ENCODE measurements at regions not wholly inside any gene's neighbourhood (a gene's known extent, or its start where the extent isn't known, plus 50 kb on each side); places are given as distances from the start of the nearest gene placed in this dataset.

DNA sequence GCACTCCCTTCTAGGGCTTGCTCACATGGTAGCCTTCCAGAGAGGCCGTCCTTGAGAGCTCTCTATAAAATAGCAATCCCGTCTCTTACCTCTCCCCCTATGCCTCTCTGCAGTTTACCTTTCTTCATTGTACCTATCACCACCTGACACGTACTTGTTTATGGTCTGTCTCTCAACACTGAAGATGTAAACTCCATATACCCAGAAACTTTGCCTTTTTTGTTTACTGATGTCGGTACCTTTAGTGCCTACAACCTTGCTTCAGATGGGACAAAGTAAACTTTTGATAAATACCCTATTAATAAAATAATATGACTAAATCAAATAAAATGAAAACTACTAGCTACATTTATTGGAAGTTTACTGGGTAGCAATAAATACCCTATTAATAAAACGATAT is 220.6 kb downstream of the GPAM start:
- H3K27me3 ChIP-seq (replicated peaks in 1 of 4; ENCODE audit: control extremely low read depth in 1 of 4, control insufficient read depth in 3 of 4, insufficient read depth in 4 of 4, low read length in 3 of 4), result no peaks in the 10 kb centered on the region
- Mint-ChIP-seq H3K9me3 (ENCODE audit: insufficient read depth) (no peaks in the 10 kb centered on the region), H3K27me3 (no peaks in the 10 kb centered on the region), H3K27ac (no peak overlapping the region), H3K4me3 (no peak overlapping the region), H3K4me1 (no peaks in the 10 kb centered on the region)
- H3K4me1 ChIP-seq (ENCODE audit: control insufficient read depth in 2 of 2, insufficient read depth in 2 of 2, low read length in 2 of 2), result no peaks in the 10 kb centered on the region
- CTCF ChIA-PET, result no interaction called here
- H3K79me2 ChIP-seq (ENCODE audit: control insufficient read depth, insufficient read depth, low read length), result no peaks in the 10 kb centered on the region
- TF ChIP-seq EZH2 (IDR thresholded peaks at IDR 0.05; ENCODE audit: borderline replicate concordance, insufficient read depth, low read depth, low read length, poor library complexity, severe bottlenecking), result no peak
- TF ChIP-seq, protein P1, sequence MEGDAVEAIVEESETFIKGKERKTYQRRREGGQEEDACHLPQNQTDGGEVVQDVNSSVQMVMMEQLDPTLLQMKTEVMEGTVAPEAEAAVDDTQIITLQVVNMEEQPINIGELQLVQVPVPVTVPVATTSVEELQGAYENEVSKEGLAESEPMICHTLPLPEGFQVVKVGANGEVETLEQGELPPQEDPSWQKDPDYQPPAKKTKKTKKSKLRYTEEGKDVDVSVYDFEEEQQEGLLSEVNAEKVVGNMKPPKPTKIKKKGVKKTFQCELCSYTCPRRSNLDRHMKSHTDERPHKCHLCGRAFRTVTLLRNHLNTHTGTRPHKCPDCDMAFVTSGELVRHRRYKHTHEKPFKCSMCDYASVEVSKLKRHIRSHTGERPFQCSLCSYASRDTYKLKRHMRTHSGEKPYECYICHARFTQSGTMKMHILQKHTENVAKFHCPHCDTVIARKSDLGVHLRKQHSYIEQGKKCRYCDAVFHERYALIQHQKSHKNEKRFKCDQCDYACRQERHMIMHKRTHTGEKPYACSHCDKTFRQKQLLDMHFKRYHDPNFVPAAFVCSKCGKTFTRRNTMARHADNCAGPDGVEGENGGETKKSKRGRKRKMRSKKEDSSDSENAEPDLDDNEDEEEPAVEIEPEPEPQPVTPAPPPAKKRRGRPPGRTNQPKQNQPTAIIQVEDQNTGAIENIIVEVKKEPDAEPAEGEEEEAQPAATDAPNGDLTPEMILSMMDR (IDR thresholded peaks at IDR 0.05), result no peak
- peaks cover 0 to 1% (median 0%) of the 10 kb centered on the region in 3 donors for H3K9me3 ChIP-seq (ENCODE audit: control extremely low read depth in 1 of 3, control insufficient read depth in 2 of 3, insufficient read depth in 1 of 3, low read length in 2 of 3)
- H2AFZ ChIP-seq (ENCODE audit: insufficient read depth, low read depth, low read length, poor library complexity, severe bottlenecking), result no peak overlapping the region
- no peaks in the 10 kb centered on the region for H4K20me1 ChIP-seq (ENCODE audit: control insufficient read depth, insufficient read depth, low read length, poor library complexity, severe bottlenecking)
- DNase-seq (no peak), ATAC-seq (ENCODE audit: low read depth) (no peak)
- H3K4me3 ChIP-seq (ENCODE audit: control extremely low read depth in 1 of 5, extremely low read depth in 1 of 5, insufficient read depth in 1 of 5, low read depth in 2 of 5, low read length in 4 of 5), result no peak overlapping the region
- H3K27ac ChIP-seq (ENCODE audit: low read length in 2 of 2), result no peak overlapping the region
- no peaks in the 10 kb centered on the region for H3K36me3 ChIP-seq (replicated peaks in 1 of 2; ENCODE audit: control extremely low read depth in 1 of 2, control insufficient read depth in 1 of 2, extremely low read depth in 1 of 2, insufficient read depth in 2 of 2, low read length in 1 of 2)
- POLR2A ChIA-PET, result no interaction called here
- no peak overlapping the region for H3K4me2 ChIP-seq (replicated peaks; ENCODE audit: low read depth, low read length, poor library complexity, severe bottlenecking)
- WGBS (ENCODE audit: insufficient coverage), result 83% methylated on average over 3 of the region's 5 CpGs
- H3K9ac ChIP-seq (ENCODE audit: low read length), result no peak overlapping the region
- intact Hi-C loops (cut with micrococcal nuclease), result no loop called here

DNA sequence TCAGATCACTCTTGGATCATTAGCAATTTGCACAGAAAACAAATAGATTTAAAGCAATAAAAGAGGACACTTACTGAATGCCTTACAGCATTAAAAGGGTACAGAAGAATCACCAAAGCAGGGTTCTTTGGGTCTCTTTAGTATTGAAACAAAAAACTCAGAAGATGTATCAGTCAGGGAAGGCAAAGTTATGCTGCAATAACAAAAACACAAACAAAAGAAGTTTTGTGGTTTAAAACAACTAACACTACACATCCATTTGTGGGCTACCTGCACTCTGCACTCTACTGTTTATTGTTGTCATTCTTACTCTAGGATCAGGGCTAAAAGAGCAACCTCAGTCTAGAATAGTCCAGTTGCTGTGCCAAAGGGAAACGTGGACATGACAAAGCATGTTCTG is 216.4 kb downstream of the GPAM start:
- Mint-ChIP-seq H3K4me1 (no peaks in the 10 kb centered on the region), H3K9me3 (ENCODE audit: insufficient read depth) (no peaks in the 10 kb centered on the region), H3K27me3 (no peaks in the 10 kb centered on the region), H3K27ac (no peak overlapping the region), H3K4me3 (no peak overlapping the region)
- ATAC-seq (ENCODE audit: low read depth), result no peak
- Histone ChIP-seq H3K4me1 (ENCODE audit: control insufficient read depth in 2 of 2, insufficient read depth in 2 of 2, low read length in 2 of 2) (no peaks in the 10 kb centered on the region), H3K27me3 (replicated peaks in 1 of 4; ENCODE audit: control extremely low read depth in 1 of 4, control insufficient read depth in 3 of 4, insufficient read depth in 4 of 4, low read length in 3 of 4) (no peaks in the 10 kb centered on the region), H3K4me2 (replicated peaks; ENCODE audit: low read depth, low read length, poor library complexity, severe bottlenecking) (no peak overlapping the region), H2AFZ (ENCODE audit: insufficient read depth, low read depth, low read length, poor library complexity, severe bottlenecking) (no peak overlapping the region), H3K79me2 (ENCODE audit: control insufficient read depth, insufficient read depth, low read length) (no peaks in the 10 kb centered on the region), H4K20me1 (ENCODE audit: control insufficient read depth, insufficient read depth, low read length, poor library complexity, severe bottlenecking) (no peaks in the 10 kb centered on the region), H3K4me3 (ENCODE audit: control extremely low read depth in 1 of 5, extremely low read depth in 1 of 5, insufficient read depth in 1 of 5, low read depth in 2 of 5, low read length in 4 of 5) (no peak overlapping the region), H3K9me3 (ENCODE audit: control extremely low read depth in 1 of 3, control insufficient read depth in 2 of 3, insufficient read depth in 1 of 3, low read length in 2 of 3) (peaks cover 0 to 1% (median 0%) of the 10 kb centered on the region in 3 donors), H3K9ac (ENCODE audit: low read length) (no peak overlapping the region), H3K36me3 (replicated peaks in 1 of 2; ENCODE audit: control extremely low read depth in 1 of 2, control insufficient read depth in 1 of 2, extremely low read depth in 1 of 2, insufficient read depth in 2 of 2, low read length in 1 of 2) (no peaks in the 10 kb centered on the region), H3K27ac (ENCODE audit: low read length in 2 of 2) (no peak overlapping the region)
- ChIA-PET CTCF (no interaction called here), POLR2A (no interaction called here)
- intact Hi-C loops (cut with micrococcal nuclease), result no loop called here
- no peak for DNase-seq
- no peak for TF ChIP-seq EZH2 (IDR thresholded peaks at IDR 0.05; ENCODE audit: borderline replicate concordance, insufficient read depth, low read depth, low read length, poor library complexity, severe bottlenecking)
- TF ChIP-seq, protein P1 (IDR thresholded peaks at IDR 0.05), result no peak
- WGBS (ENCODE audit: insufficient coverage), result no CpG with 5 or more reads among the region's 1 CpG
